VCaP (cell line): ENCODE measurements at regions not wholly inside any gene's neighbourhood (a gene's known extent, or its start where the extent isn't known, plus 50 kb on each side); places are given as distances from the start of the nearest gene placed in this dataset.

Experiments
- H3K27ac ChIP-seq: fragments of 450-650 bp; 2 replicates; pipeline ENCODE4 v1.5.1; 2017
- CTCF ChIP-seq: fragments of 450-650 bp; conservative IDR thresholded peaks from 2 replicates; pipeline ENCODE4 v1.5.1; 2017; ENCODE audit warnings: mild to moderate bottlenecking, moderate library complexity

DNA sequence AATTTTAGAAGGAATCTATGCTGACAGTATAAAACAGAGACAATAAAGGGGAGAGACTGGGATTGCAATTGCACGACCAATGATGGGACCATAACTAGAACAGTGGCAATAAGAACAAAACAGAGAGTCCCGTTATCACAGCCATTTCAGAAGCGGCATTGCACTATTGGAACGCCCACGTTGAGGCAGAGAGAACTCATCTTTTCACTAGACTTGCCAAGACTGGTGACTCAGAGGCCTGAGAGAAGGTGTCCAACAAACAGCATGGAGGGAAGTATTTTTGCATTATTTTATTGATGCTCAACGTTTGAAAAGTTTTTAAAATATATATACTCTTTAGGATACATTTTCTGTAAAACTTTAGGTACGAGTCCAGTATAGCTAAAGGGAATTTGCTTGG, 737.7 kb downstream of the TLE1 start:
- no peak for TF ChIP-seq CTCF
- no peak overlapping the region for H3K27ac ChIP-seq

DNA sequence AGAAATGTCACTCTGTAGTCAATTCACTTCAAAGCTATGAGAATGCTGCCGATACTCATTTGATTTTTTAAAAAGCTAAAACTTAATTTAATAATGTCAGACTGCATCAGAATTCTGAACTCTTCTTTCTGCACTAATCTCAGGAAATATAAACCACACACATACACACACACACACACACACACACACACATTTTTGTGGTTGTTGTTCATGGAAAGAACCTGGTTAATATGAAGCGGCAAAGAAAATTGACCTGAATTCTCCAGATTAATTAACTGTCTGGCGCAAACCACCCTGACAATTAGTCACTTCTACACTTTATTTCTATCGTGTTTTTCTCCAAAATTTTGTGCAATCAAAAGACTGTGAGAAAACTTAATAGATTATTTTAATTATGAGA, 740.5 kb downstream of the TLE1 start:
- H3K27ac ChIP-seq = no peak overlapping the region
- TF ChIP-seq CTCF = no peak

DNA sequence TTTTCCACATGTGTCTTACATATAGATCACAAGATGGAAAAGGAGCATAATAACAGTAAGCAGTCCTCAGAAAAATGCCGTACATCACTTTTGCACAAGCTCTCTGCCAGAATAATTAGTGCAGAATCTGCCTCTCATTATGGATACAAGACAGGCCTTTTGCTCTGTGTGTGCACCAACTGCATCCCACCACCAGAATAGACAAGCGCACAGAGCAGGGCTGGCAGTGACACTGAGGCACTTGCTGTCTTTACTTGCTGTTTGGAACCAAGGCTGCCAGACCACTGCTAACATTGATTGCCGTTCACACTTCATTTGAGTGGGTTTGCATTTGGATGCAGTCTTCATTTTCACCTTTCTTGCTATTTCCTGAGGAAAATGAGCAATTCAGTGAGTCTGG, 741.3 kb downstream of the TLE1 start:
- TF ChIP-seq CTCF = no peak
- H3K27ac ChIP-seq = no peak overlapping the region

DNA sequence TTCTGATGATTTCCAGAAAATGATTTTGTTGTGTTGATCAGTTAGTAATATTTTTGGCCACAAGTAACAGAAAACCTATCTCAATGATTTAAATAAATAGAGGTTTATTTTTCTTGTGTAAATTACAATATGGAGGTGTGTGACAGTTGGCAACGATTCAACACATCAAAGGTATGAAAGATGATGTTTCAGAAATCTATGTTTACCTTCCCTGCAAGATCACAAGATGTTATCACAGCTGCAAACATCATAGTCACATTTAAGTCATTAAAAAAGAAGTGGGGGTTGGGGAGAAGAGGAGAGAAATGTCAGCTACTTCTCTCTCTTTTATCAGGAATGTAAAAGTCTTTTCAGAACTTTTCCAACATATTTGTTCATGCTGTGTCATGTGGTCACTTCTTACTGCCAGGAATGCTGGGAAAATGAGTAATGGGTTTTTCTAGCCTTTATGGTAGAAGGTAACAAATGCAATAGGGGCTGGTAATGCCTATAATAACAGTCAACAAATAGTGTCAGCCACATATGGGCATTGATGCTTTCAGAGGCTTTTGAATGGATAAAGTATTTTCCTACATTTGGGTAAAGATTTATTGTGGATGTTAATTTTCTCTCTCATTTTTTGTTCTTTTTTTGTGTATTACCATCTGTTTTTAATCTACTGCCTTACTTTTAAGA, 742.7 kb downstream of the TLE1 start:
- TF ChIP-seq CTCF = no peak
- H3K27ac ChIP-seq = no peak overlapping the region

GRCh38 chr9:80945436-80945835, 743.9 kb downstream of the TLE1 start:
- H3K27ac ChIP-seq = no peak overlapping the region
- TF ChIP-seq CTCF = no peak

- no peak for TF ChIP-seq CTCF
- no peak overlapping the region for H3K27ac ChIP-seq
Observed at GRCh38 chr9:80937645-80938044, 751.7 kb downstream of the TLE1 start.

GRCh38 chr9:80934095-80934494, 755.3 kb downstream of the TLE1 start:
- no peak overlapping the region; the same call in 1 of the 2 replicates for H3K27ac ChIP-seq
- TF ChIP-seq CTCF = no peak
